Progenitor cell of endocrine pancreas (in vitro differentiated cells): ENCODE measurements at regions not wholly inside any gene's neighbourhood (a gene's known extent, or its start where the extent isn't known, plus 50 kb on each side); places are given as distances from the start of the nearest gene placed in this dataset.

Experiments
- DNase-seq: peaks from one replicate; pipeline ENCODE4 v3.0.0; 2021; ENCODE audit warnings: low spot score; ENCODE audit not compliant: unreplicated experiment
- H3K27ac Mint-ChIP-seq: 2 replicates; pipeline ENCODE4 v1.8.0; 2021; ENCODE audit warnings: mild to moderate bottlenecking, moderate library complexity, mixed read lengths
- H3K27me3 Mint-ChIP-seq: 2 replicates; pipeline ENCODE4 v1.8.0; 2021; ENCODE audit warnings: mixed read lengths
- H3K36me3 Mint-ChIP-seq: 2 replicates; pipeline ENCODE4 v1.8.0; 2022; ENCODE audit warnings: mixed read lengths; ENCODE audit not compliant: insufficient read depth
- H3K4me1 Mint-ChIP-seq: 2 replicates; pipeline ENCODE4 v1.8.0; 2021; ENCODE audit warnings: low read depth, mixed read lengths
- H3K4me3 Mint-ChIP-seq: 2 replicates; pipeline ENCODE4 v1.8.0; 2021; ENCODE audit warnings: low read depth, mild to moderate bottlenecking, moderate library complexity, mixed read lengths
- H3K9me3 Mint-ChIP-seq: 2 replicates; pipeline ENCODE4 v1.8.0; 2021; ENCODE audit warnings: low read depth, mixed read lengths
- CTCF ChIP-seq: fragments of 200-600 bp; sonication (generic); IDR thresholded peaks from one replicate; pipeline ENCODE4 v1.5.0; 2021; ENCODE audit warnings: antibody characterized with exemption, mild to moderate bottlenecking; ENCODE audit not compliant: unreplicated experiment

GRCh38 chrX:145881175-145881995 is 63.8 kb downstream of the SLITRK2 start:
- no peak for DNase-seq
- Mint-ChIP-seq H3K36me3 (no peaks in the 10 kb centered on the region), H3K27ac (no peak overlapping the region), H3K4me3 (no peak overlapping the region), H3K27me3 (no peaks in the 10 kb centered on the region), H3K9me3 (peaks cover 27% of the 10 kb centered on the region), H3K4me1 (peaks cover 3% of the 10 kb centered on the region)
- no peak for TF ChIP-seq CTCF

GRCh38 chrX:145886469-145886868 is 68.8 kb downstream of the SLITRK2 start:
- DNase-seq: no peak
- no peak overlapping the region for H3K27ac Mint-ChIP-seq
- H3K4me3 Mint-ChIP-seq: no peak overlapping the region
- peaks cover 33% of the 10 kb centered on the region for H3K9me3 Mint-ChIP-seq
- no peaks in the 10 kb centered on the region for H3K27me3 Mint-ChIP-seq
- no peaks in the 10 kb centered on the region for H3K4me1 Mint-ChIP-seq
- H3K36me3 Mint-ChIP-seq: peaks cover 2% of the 10 kb centered on the region
- TF ChIP-seq CTCF: no peak

GRCh38 chrX:145910017-145910416 is 92.4 kb downstream of the SLITRK2 start:
- Mint-ChIP-seq H3K27ac (no peak overlapping the region), H3K4me1 (peaks cover 6% of the 10 kb centered on the region), H3K36me3 (no peaks in the 10 kb centered on the region), H3K27me3 (no peaks in the 10 kb centered on the region), H3K9me3 (peaks cover 30% of the 10 kb centered on the region), H3K4me3 (no peak overlapping the region)
- no peak for TF ChIP-seq CTCF
- DNase-seq: no peak

GRCh38 chrX:145919400-145919799 is 101.8 kb downstream of the SLITRK2 start:
- no peak for TF ChIP-seq CTCF
- no peak overlapping the region for H3K4me3 Mint-ChIP-seq
- H3K36me3 Mint-ChIP-seq: no peaks in the 10 kb centered on the region
- no peak overlapping the region for H3K27ac Mint-ChIP-seq
- no peaks in the 10 kb centered on the region for H3K27me3 Mint-ChIP-seq
- H3K4me1 Mint-ChIP-seq: no peaks in the 10 kb centered on the region
- H3K9me3 Mint-ChIP-seq: peaks cover 11% of the 10 kb centered on the region
- DNase-seq: no peak

- Mint-ChIP-seq H3K4me3 (no peak overlapping the region), H3K27ac (no peak overlapping the region), H3K9me3 (peaks cover 17% of the 10 kb centered on the region), H3K4me1 (no peaks in the 10 kb centered on the region), H3K27me3 (no peaks in the 10 kb centered on the region), H3K36me3 (no peaks in the 10 kb centered on the region)
- no peak for TF ChIP-seq CTCF
- no peak for DNase-seq
Measured at GRCh38 chrX:145923376-145923775, 105.7 kb downstream of the SLITRK2 start.
